HEK293 (cell line): ENCODE measurements at regions not wholly inside any gene's neighbourhood (a gene's known extent, or its start where the extent isn't known, plus 50 kb on each side); places are given as distances from the start of the nearest gene placed in this dataset.

Experiments used
- CTCF ChIA-PET: fragments of 350-600 bp; formaldehyde crosslinking; extraction: SDS; loops from one replicate; lab custom pipeline; 2021; ENCODE audit warnings: antibody characterized with exemption; lab: Yijun Ruan, JAX
- POLR2A ChIA-PET: fragments of 300-600 bp; formaldehyde crosslinking; extraction: SDS; loops from one replicate; lab custom pipeline; 2020; ENCODE audit warnings: antibody characterized with exemption, inconsistent platforms; lab: Yijun Ruan, JAX
- H3K27ac ChIP-seq: fragments of 200-500 bp; sonication (Bioruptor generic); 2 replicates; pipeline ENCODE4 v1.5.1; 2014; ENCODE audit warnings: low read depth, low read length, control low read depth, inconsistent platforms; ENCODE audit errors: extremely low read depth
- H3K36me3 ChIP-seq, 2 experiments: fragments of 200-500 bp in 1 of 2; sonication (Bioruptor generic) in 1 of 2; 1 replicate in 1 of 2; 2 replicates in 1 of 2; pipeline ENCODE4 v1.5.1; 2014 to 2017; ENCODE audit warnings: inconsistent platforms in 2 of 2, low read length in 2 of 2; ENCODE audit not compliant: control insufficient read depth in 2 of 2, insufficient read depth in 1 of 2
- H3K4me1 ChIP-seq: fragments of 200-500 bp; sonication (Bioruptor generic); 2 replicates; pipeline ENCODE4 v1.5.1; 2014; ENCODE audit warnings: mild to moderate bottlenecking, low read length, inconsistent platforms; ENCODE audit not compliant: control insufficient read depth, insufficient read depth
- H3K4me3 ChIP-seq: 2 replicates; pipeline ENCODE4 v1.5.1; 2011; ENCODE audit warnings: low read depth, mild to moderate bottlenecking, control low read depth, low read length, moderate library complexity
- H3K9me3 ChIP-seq: fragments of 200-500 bp; sonication (Bioruptor generic); 2 replicates; pipeline ENCODE4 v1.5.1; 2014; ENCODE audit warnings: low read depth, low read length, inconsistent platforms; ENCODE audit not compliant: control insufficient read depth, insufficient read depth
- KLF1 ChIP-seq: fragments of 450-650 bp; formaldehyde crosslinking; IDR thresholded peaks from 2 replicates; pipeline ENCODE4 v1.5.1; 2016; ENCODE audit warnings: missing biosample characterization, missing genetic modification characterization
- KLF7 ChIP-seq: fragments of 450-650 bp; formaldehyde crosslinking; IDR thresholded peaks from 2 replicates; pipeline ENCODE4 v1.5.1; 2016; ENCODE audit warnings: missing biosample characterization, missing genetic modification characterization, borderline replicate concordance
- SCRT1 ChIP-seq: fragments of 450-650 bp; formaldehyde crosslinking; IDR thresholded peaks from 2 replicates; pipeline ENCODE4 v1.5.1; 2016; ENCODE audit warnings: missing biosample characterization, missing genetic modification characterization, borderline replicate concordance
- SCRT2 ChIP-seq: fragments of 450-650 bp; formaldehyde crosslinking; IDR thresholded peaks from 2 replicates; pipeline ENCODE4 v1.5.1; 2016; ENCODE audit warnings: missing biosample characterization, missing genetic modification characterization
- YY1 ChIP-seq: fragments of 450-650 bp; formaldehyde crosslinking; IDR thresholded peaks from 2 replicates; pipeline ENCODE4 v1.5.1; 2018; ENCODE audit warnings: missing biosample characterization, missing genetic modification characterization
- ZBTB17 ChIP-seq: fragments of 450-650 bp; formaldehyde crosslinking; IDR thresholded peaks from 2 replicates; pipeline ENCODE4 v1.5.1; 2016; ENCODE audit warnings: missing biosample characterization, missing genetic modification characterization
- ZBTB48 ChIP-seq: fragments of 450-650 bp; formaldehyde crosslinking; IDR thresholded peaks from 2 replicates; pipeline ENCODE4 v1.5.1; 2016; ENCODE audit warnings: missing biosample characterization, missing genetic modification characterization
- ZIC2 ChIP-seq: fragments of 450-650 bp; formaldehyde crosslinking; IDR thresholded peaks from 2 replicates; pipeline ENCODE4 v1.5.1; 2016; ENCODE audit warnings: missing biosample characterization, missing genetic modification characterization
- ZNF202 ChIP-seq: fragments of 450-650 bp; formaldehyde crosslinking; IDR thresholded peaks from 2 replicates; pipeline ENCODE4 v1.5.1; 2016; ENCODE audit warnings: missing biosample characterization, missing genetic modification characterization, borderline replicate concordance
- ZNF510 ChIP-seq: fragments of 450-650 bp; formaldehyde crosslinking; IDR thresholded peaks from 2 replicates; pipeline ENCODE4 v1.5.1; 2018; ENCODE audit warnings: mild to moderate bottlenecking, missing genetic modification characterization, missing biosample characterization; ENCODE audit not compliant: insufficient replicate concordance
- ZNF529 ChIP-seq: fragments of 450-650 bp; formaldehyde crosslinking; IDR thresholded peaks from 2 replicates; pipeline ENCODE4 v1.5.1; 2017; ENCODE audit warnings: missing genetic modification characterization, missing biosample characterization; ENCODE audit not compliant: insufficient replicate concordance
- ZNF561 ChIP-seq: fragments of 450-650 bp; IDR thresholded peaks from 2 replicates; pipeline ENCODE4 v1.5.1; 2018; ENCODE audit warnings: missing biosample characterization, missing genetic modification characterization, borderline replicate concordance
- TF ChIP-seq, protein P1 (sequence below): fragments of 450-650 bp; formaldehyde crosslinking; IDR thresholded peaks from 2 replicates; pipeline ENCODE4 v1.5.1; 2016; ENCODE audit warnings: missing biosample characterization, missing genetic modification characterization
- TF ChIP-seq, protein P2 (sequence below): fragments of 450-650 bp; formaldehyde crosslinking; IDR thresholded peaks from 2 replicates; pipeline ENCODE4; 2016; ENCODE audit warnings: missing biosample characterization, missing genetic modification characterization
- TF ChIP-seq, protein P3 (sequence below): fragments of 450-650 bp; formaldehyde crosslinking; IDR thresholded peaks from 2 replicates; pipeline ENCODE4 v1.5.1; 2016; ENCODE audit warnings: missing biosample characterization, missing genetic modification characterization, low read depth
- TF ChIP-seq, protein P4 (sequence below): fragments of 450-650 bp; formaldehyde crosslinking; IDR thresholded peaks from 2 replicates; pipeline ENCODE4 v1.5.1; 2016; ENCODE audit warnings: missing biosample characterization, missing genetic modification characterization, borderline replicate concordance
- TF ChIP-seq, protein P5 (sequence below): fragments of 450-650 bp; formaldehyde crosslinking; IDR thresholded peaks from 2 replicates; pipeline ENCODE4 v1.5.1; 2016; ENCODE audit warnings: missing biosample characterization, missing genetic modification characterization

DNA sequence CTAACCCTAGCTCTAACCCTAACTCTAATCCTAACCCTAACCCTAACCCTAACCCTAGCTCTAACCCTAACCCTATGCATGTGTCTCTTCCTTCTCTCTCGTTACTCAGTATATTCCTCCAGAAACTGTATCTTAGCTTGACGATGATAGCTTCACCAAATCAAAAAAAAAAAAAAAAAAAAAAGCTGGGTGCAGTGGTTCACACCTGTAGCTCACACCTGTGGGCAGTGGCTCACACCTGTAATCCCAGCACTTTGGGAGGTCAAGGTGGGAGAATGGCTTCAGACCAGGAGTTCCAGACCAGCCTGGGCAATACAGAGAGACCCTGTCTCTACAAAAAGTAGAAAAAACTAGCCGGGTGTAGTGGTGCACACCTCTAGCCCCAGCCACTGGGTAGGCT is 414.0 kb downstream of the GATA3 start:
- Histone ChIP-seq H3K27ac (no peak overlapping the region), H3K4me1 (no peaks in the 10 kb centered on the region), H3K9me3 (no peaks in the 10 kb centered on the region), H3K4me3 (no peak overlapping the region)
- ChIA-PET POLR2A (no interaction called here), CTCF (interaction anchor here (0.5 to 0.9 kb wide), 2 partner anchors 352 to 781 kb away, joined by 3 to 5 read pairs; no protein-coding TSS in a partner anchor)
- TF ChIP-seq YY1 (tag by site-specific recombination) (no peak), KLF7 (tag by site-specific recombination) (no peak), ZBTB17 (no peak), ZNF529 (tag by site-specific recombination) (no peak), ZNF561 (tag by site-specific recombination) (no peak), ZNF510 (tag by site-specific recombination) (no peak), SCRT2 (tag by site-specific recombination) (peak; percentile 66; the same call in 1 of the 2 replicates), ZBTB48 (tag by site-specific recombination) (0 out of 2 replicates have a peak, but pooled peaks have one; percentile 29), KLF1 (no peak), ZIC2 (tag by site-specific recombination) (no peak), SCRT1 (peak; percentile 90)
- TF ChIP-seq, protein P1, sequence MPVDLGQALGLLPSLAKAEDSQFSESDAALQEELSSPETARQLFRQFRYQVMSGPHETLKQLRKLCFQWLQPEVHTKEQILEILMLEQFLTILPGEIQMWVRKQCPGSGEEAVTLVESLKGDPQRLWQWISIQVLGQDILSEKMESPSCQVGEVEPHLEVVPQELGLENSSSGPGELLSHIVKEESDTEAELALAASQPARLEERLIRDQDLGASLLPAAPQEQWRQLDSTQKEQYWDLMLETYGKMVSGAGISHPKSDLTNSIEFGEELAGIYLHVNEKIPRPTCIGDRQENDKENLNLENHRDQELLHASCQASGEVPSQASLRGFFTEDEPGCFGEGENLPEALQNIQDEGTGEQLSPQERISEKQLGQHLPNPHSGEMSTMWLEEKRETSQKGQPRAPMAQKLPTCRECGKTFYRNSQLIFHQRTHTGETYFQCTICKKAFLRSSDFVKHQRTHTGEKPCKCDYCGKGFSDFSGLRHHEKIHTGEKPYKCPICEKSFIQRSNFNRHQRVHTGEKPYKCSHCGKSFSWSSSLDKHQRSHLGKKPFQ (tag by site-specific recombination) = peak; percentile 96
- TF ChIP-seq, protein P2, sequence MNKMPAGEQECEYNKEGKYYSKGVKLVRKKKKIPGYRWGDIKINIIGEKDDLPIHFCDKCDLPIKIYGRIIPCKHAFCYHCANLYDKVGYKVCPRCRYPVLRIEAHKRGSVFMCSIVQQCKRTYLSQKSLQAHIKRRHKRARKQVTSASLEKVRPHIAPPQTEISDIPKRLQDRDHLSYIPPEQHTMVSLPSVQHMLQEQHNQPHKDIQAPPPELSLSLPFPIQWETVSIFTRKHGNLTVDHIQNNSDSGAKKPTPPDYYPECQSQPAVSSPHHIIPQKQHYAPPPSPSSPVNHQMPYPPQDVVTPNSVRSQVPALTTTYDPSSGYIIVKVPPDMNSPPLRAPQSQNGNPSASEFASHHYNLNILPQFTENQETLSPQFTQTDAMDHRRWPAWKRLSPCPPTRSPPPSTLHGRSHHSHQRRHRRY = no peak
- TF ChIP-seq, protein P3, sequence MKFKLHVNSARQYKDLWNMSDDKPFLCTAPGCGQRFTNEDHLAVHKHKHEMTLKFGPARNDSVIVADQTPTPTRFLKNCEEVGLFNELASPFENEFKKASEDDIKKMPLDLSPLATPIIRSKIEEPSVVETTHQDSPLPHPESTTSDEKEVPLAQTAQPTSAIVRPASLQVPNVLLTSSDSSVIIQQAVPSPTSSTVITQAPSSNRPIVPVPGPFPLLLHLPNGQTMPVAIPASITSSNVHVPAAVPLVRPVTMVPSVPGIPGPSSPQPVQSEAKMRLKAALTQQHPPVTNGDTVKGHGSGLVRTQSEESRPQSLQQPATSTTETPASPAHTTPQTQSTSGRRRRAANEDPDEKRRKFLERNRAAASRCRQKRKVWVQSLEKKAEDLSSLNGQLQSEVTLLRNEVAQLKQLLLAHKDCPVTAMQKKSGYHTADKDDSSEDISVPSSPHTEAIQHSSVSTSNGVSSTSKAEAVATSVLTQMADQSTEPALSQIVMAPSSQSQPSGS (tag by site-specific recombination) = no peak
- TF ChIP-seq, protein P4, sequence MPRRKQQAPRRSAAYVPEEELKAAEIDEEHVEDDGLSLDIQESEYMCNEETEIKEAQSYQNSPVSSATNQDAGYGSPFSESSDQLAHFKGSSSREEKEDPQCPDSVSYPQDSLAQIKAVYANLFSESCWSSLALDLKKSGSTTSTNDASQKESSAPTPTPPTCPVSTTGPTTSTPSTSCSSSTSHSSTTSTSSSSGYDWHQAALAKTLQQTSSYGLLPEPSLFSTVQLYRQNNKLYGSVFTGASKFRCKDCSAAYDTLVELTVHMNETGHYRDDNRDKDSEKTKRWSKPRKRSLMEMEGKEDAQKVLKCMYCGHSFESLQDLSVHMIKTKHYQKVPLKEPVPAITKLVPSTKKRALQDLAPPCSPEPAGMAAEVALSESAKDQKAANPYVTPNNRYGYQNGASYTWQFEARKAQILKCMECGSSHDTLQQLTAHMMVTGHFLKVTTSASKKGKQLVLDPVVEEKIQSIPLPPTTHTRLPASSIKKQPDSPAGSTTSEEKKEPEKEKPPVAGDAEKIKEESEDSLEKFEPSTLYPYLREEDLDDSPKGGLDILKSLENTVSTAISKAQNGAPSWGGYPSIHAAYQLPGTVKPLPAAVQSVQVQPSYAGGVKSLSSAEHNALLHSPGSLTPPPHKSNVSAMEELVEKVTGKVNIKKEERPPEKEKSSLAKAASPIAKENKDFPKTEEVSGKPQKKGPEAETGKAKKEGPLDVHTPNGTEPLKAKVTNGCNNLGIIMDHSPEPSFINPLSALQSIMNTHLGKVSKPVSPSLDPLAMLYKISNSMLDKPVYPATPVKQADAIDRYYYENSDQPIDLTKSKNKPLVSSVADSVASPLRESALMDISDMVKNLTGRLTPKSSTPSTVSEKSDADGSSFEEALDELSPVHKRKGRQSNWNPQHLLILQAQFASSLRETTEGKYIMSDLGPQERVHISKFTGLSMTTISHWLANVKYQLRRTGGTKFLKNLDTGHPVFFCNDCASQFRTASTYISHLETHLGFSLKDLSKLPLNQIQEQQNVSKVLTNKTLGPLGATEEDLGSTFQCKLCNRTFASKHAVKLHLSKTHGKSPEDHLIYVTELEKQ (tag by site-specific recombination) = no peak
- TF ChIP-seq, all 188 proteins: peak for 4
- H3K36me3 ChIP-seq = no peaks in the 10 kb centered on the region

DNA sequence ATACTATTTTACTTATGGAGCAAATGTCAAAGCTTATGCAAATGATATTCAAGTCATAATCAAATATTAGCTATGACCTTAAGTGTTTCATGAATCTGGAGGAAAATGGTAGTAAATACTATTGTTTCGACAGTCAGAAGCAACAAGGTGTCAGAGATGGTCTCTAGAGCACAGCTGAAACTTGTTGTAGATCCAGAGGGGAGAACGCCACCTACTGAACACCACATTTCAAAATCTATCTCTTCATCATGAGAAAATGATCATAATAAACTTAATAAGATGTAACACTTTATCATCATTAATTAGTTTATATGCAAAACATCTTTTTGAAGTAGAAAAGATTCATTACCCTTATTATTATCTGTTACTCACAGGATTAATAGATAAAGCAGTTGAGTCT is 418.7 kb downstream of the GATA3 start:
- Histone ChIP-seq H3K9me3 (no peaks in the 10 kb centered on the region), H3K36me3 (no peaks in the 10 kb centered on the region), H3K4me1 (no peaks in the 10 kb centered on the region), H3K27ac (no peak overlapping the region), H3K4me3 (no peak overlapping the region)
- ChIA-PET CTCF (interaction anchor here (0.5 to 0.6 kb wide), 2 partner anchors 122 to 216 kb away, joined by 3 read pairs; no protein-coding TSS in a partner anchor), POLR2A (no interaction called here)
- TF ChIP-seq ZNF202 = no peak
- TF ChIP-seq, protein P5, sequence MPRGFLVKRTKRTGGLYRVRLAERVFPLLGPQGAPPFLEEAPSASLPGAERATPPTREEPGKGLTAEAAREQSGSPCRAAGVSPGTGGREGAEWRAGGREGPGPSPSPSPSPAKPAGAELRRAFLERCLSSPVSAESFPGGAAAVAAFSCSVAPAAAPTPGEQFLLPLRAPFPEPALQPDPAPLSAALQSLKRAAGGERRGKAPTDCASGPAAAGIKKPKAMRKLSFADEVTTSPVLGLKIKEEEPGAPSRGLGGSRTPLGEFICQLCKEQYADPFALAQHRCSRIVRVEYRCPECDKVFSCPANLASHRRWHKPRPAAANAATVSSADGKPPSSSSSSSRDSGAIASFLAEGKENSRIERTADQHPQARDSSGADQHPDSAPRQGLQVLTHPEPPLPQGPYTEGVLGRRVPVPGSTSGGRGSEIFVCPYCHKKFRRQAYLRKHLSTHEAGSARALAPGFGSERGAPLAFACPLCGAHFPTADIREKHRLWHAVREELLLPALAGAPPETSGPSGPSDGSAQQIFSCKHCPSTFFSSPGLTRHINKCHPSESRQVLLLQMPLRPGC = no peak
- TF ChIP-seq, all 188 proteins: peak for 0
